GM12878 (cell line): ENCODE measurements at regions not wholly inside any gene's neighbourhood (a gene's known extent, or its start where the extent isn't known, plus 50 kb on each side); places are given as distances from the start of the nearest gene placed in this dataset.

ENCODE experiments used
- CREM ChIP-seq: IDR thresholded peaks from 2 replicates; pipeline ENCODE4 v1.6.1; 2014; ENCODE audit warnings: antibody characterized with exemption, low read depth
- EZH2 ChIP-seq: IDR thresholded peaks from 2 replicates; pipeline ENCODE4 v1.6.1; 2012; ENCODE audit warnings: low read depth, mild to moderate bottlenecking, control low read depth, inconsistent platforms, low read length, borderline replicate concordance; ENCODE audit not compliant: control insufficient read depth
- LARP7 ChIP-seq: fragments of 450-650 bp; IDR thresholded peaks from 2 replicates; pipeline ENCODE4 v1.6.1; 2017; ENCODE audit warnings: mild to moderate bottlenecking
- NFYB ChIP-seq: IDR thresholded peaks from 2 replicates; pipeline ENCODE4 v1.6.1; 2011; ENCODE audit warnings: low read depth, mild to moderate bottlenecking, low read length, improper control_type of control experiment, moderate library complexity; ENCODE audit not compliant: insufficient read depth
- POLR2A ChIP-seq: IDR thresholded peaks from 2 replicates; pipeline ENCODE4 v1.6.1; 2011; ENCODE audit warnings: low read depth, mild to moderate bottlenecking, low read length
- SKIL ChIP-seq: fragments of 450-650 bp; IDR thresholded peaks from 2 replicates; pipeline ENCODE4 v1.6.1; 2017; ENCODE audit warnings: mild to moderate bottlenecking, low read depth, inconsistent platforms; ENCODE audit not compliant: poor library complexity, severe bottlenecking
- TCF12 ChIP-seq: IDR thresholded peaks from 2 replicates; pipeline ENCODE4 v1.6.1; 2011; ENCODE audit warnings: low read depth, mild to moderate bottlenecking, low read length

- TF ChIP-seq SKIL (no peak), NFYB (no peak), TCF12 (no peak), EZH2 (no peak), POLR2A (no peak), CREM (no peak), LARP7 (no peak)
These were observed 108.9 kb upstream of the FAM3C start for GRCh38 chr7:121505021-121505420.
